ENCODE measurements at regions not wholly inside any gene's neighbourhood (a gene's known extent, or its start where the extent isn't known, plus 50 kb on each side); places are given as distances from the start of the nearest gene placed in this dataset.

- no peaks in the 10 kb centered on the region for H3K9me3 ChIP-seq
- TF ChIP-seq POLR2A (IDR thresholded peaks at IDR 0.05) (no peak), EP300 (IDR thresholded peaks at IDR 0.05) (no peak), POLR2AphosphoS5 (IDR thresholded peaks at IDR 0.05) (no peak)
- TF ChIP-seq, protein P1, sequence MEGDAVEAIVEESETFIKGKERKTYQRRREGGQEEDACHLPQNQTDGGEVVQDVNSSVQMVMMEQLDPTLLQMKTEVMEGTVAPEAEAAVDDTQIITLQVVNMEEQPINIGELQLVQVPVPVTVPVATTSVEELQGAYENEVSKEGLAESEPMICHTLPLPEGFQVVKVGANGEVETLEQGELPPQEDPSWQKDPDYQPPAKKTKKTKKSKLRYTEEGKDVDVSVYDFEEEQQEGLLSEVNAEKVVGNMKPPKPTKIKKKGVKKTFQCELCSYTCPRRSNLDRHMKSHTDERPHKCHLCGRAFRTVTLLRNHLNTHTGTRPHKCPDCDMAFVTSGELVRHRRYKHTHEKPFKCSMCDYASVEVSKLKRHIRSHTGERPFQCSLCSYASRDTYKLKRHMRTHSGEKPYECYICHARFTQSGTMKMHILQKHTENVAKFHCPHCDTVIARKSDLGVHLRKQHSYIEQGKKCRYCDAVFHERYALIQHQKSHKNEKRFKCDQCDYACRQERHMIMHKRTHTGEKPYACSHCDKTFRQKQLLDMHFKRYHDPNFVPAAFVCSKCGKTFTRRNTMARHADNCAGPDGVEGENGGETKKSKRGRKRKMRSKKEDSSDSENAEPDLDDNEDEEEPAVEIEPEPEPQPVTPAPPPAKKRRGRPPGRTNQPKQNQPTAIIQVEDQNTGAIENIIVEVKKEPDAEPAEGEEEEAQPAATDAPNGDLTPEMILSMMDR (IDR thresholded peaks at IDR 0.05): no peak
- H3K27me3 ChIP-seq: no peaks in the 10 kb centered on the region
- H3K36me3 ChIP-seq: no peaks in the 10 kb centered on the region
- DNase-seq: no peak
- no peak overlapping the region for H3K27ac ChIP-seq
- H3K4me1 ChIP-seq: peaks cover 0 to 25% (median 2%) of the 10 kb centered on the region in 4 donors
- WGBS, 5 donors: 63 to 81% (median 73%) methylated on average over 2 of the region's 2 CpGs
- intact Hi-C loops (cut with DNase I; ENCODE audit: low total_unique reads): no loop called here
- H3K4me3 ChIP-seq: no peak overlapping the region
Observed at GRCh38 chr1:239736479-239736878, 350.1 kb downstream of the CHRM3 start.

GRCh38 chr1:239739375-239739774 lies 352.3 kb upstream of the FMN2 start:
- no peak overlapping the region for H3K4me3 ChIP-seq
- H3K9me3 ChIP-seq: no peaks in the 10 kb centered on the region
- peaks cover 0 to 25% (median 2%) of the 10 kb centered on the region in 4 donors for H3K4me1 ChIP-seq
- 80 to 98% (median 93%) methylated on average over 2 of the region's 2 CpGs for WGBS, 5 donors
- DNase-seq: no peak
- TF ChIP-seq, protein P1 (IDR thresholded peaks at IDR 0.05): no peak
- TF ChIP-seq EP300 (IDR thresholded peaks at IDR 0.05) (no peak), POLR2AphosphoS5 (IDR thresholded peaks at IDR 0.05) (no peak), POLR2A (IDR thresholded peaks at IDR 0.05) (no peak)
- no peaks in the 10 kb centered on the region for H3K27me3 ChIP-seq
- no peaks in the 10 kb centered on the region for H3K36me3 ChIP-seq
- no peak overlapping the region for H3K27ac ChIP-seq
- intact Hi-C loops (cut with DNase I; ENCODE audit: low total_unique reads): no loop called here

DNA sequence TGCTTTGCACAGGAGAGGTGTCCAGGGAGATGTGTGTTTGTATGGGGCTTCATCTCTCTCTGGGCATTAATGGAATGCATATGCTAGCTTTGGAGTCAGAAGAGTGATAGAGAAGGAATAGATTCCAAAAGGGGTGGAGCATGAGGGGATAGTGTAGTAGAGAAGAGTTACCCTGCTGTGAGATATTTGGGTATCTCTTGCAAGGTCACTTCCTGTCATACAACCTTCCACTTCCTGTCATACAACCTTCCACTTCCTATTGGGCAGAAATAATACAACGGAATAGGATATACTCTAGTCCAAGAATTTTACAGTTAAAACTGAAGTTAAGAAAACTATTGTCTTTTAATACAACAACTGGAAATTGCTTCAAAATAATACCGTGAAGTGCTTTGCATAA lies 351.8 kb upstream of the FMN2 start:
- intact Hi-C loops (cut with DNase I; ENCODE audit: low total_unique reads): no loop called here
- Histone ChIP-seq H3K27ac (no peak overlapping the region), H3K4me3 (no peak overlapping the region), H3K27me3 (no peaks in the 10 kb centered on the region), H3K36me3 (no peaks in the 10 kb centered on the region), H3K4me1 (peaks cover 0 to 25% (median 2%) of the 10 kb centered on the region in 4 donors), H3K9me3 (no peaks in the 10 kb centered on the region)
- WGBS, 5 donors: 73 to 91% (median 88%) methylated on average over 2 of the region's 2 CpGs
- no peak for DNase-seq
- TF ChIP-seq EP300 (IDR thresholded peaks at IDR 0.05) (no peak), POLR2A (IDR thresholded peaks at IDR 0.05) (no peak), POLR2AphosphoS5 (IDR thresholded peaks at IDR 0.05) (no peak)
- TF ChIP-seq, protein P1 (IDR thresholded peaks at IDR 0.05): no peak

DNA sequence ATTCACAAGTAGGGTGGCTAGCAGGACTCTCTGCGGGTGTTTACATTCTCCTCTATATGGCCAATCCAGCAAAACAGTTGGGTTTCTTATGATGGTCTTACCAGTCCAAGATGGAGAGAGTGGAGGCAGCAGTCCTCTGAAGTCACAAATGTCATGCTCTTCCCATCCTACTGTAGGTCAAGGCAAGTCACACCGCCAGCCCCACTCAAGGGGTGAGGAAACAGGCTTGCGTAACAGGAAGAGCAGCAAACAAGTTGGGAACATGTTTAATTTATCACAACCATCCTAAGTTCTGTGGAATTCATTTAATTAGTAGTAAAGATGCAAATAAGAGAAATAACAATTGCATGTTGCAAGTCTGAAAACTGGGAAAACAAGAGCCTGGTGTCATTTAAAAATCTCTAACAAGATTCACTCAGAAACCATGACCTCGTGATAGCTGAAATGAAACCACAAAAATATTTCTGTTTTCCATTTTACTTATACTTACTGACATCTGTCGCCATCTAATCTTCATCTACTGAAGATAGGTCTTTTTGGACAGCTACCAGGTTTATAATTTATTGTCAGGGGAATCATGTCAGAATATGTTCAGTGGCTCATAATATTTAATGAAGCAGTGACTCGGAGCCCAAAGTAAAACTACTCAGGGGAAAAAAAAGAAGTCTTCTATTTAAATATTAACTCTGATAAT lies 349.1 kb upstream of the FMN2 start:
- H3K36me3 ChIP-seq: no peaks in the 10 kb centered on the region
- no peaks in the 10 kb centered on the region for H3K9me3 ChIP-seq
- H3K27me3 ChIP-seq: no peaks in the 10 kb centered on the region
- no peak overlapping the region for H3K27ac ChIP-seq
- TF ChIP-seq POLR2AphosphoS5 (IDR thresholded peaks at IDR 0.05): no peak
- no peak for TF ChIP-seq EP300 (IDR thresholded peaks at IDR 0.05)
- TF ChIP-seq POLR2A (IDR thresholded peaks at IDR 0.05): no peak
- TF ChIP-seq, protein P1 (IDR thresholded peaks at IDR 0.05): no peak
- H3K4me3 ChIP-seq: no peak overlapping the region
- WGBS, 5 donors: 82 to 90% (median 87%) methylated on average over 6 of the region's 6 CpGs
- no peak for DNase-seq
- peaks cover 0 to 20% (median 2%) of the 10 kb centered on the region in 4 donors for H3K4me1 ChIP-seq
- intact Hi-C loops (cut with DNase I; ENCODE audit: low total_unique reads): no loop called here

Data from stomach (tissue), 8 donors.